Cerebellar cortex (tissue), 1 donor: ENCODE measurements at regions not wholly inside any gene's neighbourhood (a gene's known extent, or its start where the extent isn't known, plus 50 kb on each side); places are given as distances from the start of the nearest gene placed in this dataset.

Experiments
- DNase-seq: peaks from one replicate; pipeline ENCODE4 v3.0.0-alpha.2; 2015; ENCODE audit warnings: low spot score

- DNase-seq, result no peak
These were observed 115.9 kb upstream of the NEK7 start for GRCh38 chr1:198040880-198041279.

DNA sequence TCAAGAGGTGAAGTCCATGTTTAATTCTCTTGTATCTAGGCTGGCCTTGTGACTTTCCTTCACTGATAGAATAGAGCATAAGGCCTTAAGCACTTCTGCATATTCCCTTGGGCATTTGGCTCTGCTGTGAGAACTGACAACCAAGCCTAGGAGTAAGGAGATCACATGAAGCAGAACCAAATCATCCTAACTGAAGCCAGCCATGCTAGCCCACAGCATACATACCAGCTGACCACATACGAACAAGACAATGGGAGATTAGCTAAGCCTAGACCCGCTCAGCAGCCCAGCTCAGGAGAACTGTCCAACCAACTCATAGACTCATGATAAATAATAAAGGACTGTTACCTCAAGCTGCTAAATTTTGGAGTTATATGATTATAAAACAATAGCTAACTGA lies 114.6 kb upstream of the NEK7 start:
- no peak for DNase-seq

DNA sequence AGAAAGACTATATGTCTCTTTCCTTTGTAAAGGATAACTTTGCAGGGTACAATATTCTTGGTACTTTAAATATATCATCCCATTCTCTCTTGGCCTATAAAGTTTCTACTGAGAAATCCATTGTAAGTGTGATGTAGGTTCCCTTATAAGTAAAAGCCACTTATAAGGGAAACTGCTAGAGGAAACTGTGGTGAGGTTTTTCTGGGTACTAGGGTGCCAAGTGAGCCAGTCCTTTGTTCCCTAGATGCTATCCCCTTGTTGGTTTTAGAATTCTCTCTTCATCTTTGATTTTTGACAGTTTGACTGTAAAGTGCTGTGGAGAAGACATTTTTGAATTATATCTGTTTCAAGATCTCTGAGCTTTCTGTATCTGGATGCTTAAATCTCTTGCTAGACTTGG lies 108.9 kb upstream of the NEK7 start:
- no peak for DNase-seq

- no peak for DNase-seq
These were observed 102.3 kb upstream of the NEK7 start for GRCh38 chr1:198054510-198054909.

GRCh38 chr1:198056255-198056654 lies 100.5 kb upstream of the NEK7 start:
- no peak for DNase-seq

GRCh38 chr1:198064181-198064580 lies 92.6 kb upstream of the NEK7 start:
- no peak for DNase-seq

DNA sequence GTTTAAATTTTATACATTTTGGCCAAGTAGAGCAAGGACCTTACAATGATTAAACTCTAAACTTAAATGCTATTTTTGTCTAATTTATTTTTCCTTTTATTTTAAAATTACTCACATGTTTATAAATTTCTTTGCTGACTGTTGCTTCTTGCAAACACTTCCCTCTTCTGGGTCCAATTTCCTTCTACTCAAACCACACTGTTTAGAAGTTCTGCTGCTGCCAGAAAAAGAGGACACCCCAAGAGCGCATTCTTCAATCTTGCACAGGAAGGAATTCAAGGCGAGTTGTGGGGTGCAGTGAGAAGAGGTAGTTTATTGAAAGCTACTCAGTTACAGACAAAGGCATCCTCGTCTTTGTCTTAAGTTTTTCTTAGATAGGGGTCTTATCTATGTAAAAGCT lies 88.5 kb upstream of the NEK7 start:
- no peak for DNase-seq

DNA sequence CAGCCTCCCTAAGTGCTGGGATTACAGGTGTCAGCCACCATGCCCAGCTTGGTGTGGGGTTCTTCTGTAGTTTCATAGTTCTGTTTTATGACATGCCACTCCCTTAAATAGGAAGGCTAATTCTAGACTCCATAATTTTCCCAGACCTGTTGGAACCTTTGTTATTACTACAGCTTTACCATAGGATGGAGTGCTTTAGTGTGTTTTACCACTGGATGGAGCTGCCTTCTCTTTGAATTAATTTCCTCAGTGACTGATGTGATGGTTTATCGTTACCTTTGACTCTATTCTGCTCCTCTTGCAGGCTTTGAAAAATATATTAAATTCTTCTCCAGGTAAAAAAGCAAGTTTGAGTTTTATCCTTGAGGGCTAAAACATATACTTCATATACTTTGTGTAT lies 84.6 kb upstream of the NEK7 start:
- no peak for DNase-seq

DNA sequence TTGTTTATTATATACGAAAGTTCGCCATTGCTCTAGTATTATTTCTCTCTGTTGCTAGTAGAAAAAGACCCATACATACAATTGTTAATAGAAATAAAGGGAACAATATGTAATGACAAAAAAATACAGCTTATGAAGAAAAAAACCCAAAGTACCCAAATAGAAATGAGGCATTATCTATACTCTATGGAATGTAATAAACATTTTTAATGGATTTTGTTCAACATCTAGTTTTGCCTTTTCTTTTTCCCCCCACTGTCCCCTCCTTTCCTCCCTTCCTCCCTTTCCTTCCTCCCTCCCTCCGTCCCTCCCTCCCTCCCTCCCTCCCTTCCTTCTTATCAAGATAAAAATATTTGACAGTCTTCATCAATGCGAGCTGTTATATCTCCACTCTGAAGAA lies 81.5 kb upstream of the NEK7 start:
- DNase-seq, result no peak

GRCh38 chr1:198079432-198079951 lies 77.3 kb upstream of the NEK7 start:
- no peak for DNase-seq

- no peak for DNase-seq
These were observed 74.2 kb upstream of the NEK7 start for GRCh38 chr1:198082576-198082975.

DNA sequence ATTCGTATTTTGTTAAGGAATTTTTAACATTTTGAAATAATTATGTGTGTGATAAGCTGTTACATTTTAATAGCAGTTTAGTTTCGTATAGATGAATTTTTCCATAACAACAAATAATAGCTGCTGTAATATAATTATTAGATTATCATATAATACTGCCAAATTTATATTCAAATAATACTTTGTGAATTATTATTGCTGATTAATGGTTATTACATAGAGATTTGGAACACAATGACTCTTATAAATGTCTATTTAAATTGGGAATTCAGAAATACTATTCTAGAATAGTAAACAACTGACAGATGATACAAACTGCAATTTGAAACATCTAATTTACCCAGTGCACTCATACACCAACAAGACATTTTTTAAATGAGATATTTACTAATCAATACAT lies 73.2 kb upstream of the NEK7 start:
- DNase-seq, result no peak

DNA sequence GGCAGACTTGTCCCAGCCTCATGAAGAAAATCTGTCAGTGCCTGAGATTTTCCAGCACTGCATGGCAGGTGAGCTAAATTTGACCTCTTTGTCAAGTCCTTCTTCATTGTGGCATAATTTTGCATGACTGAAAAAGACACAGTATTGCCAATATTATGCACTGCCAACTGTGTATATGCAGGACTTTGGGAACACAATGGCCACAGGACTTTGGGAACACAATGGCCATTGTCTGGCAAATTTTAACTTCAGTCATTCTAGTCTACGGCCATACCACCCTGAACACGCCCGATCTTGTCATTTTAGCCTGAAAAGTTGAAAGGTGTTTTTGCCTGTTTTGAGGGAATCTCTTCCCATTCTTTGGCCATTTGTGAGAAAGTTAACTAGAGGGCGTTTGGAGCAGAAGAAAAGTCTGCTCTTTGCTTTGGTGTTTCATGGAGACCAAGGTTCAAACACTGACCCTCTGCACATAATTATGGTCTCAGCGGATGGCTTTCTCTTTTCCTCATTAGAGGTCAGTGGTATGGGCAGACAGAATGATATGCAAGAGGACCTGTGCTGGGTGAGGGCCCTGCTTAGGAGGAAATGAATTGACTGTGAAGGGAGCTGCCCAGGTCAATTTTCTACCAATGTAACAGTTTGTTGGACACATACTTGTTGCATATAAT lies 72.4 kb upstream of the NEK7 start:
- no peak for DNase-seq

DNA sequence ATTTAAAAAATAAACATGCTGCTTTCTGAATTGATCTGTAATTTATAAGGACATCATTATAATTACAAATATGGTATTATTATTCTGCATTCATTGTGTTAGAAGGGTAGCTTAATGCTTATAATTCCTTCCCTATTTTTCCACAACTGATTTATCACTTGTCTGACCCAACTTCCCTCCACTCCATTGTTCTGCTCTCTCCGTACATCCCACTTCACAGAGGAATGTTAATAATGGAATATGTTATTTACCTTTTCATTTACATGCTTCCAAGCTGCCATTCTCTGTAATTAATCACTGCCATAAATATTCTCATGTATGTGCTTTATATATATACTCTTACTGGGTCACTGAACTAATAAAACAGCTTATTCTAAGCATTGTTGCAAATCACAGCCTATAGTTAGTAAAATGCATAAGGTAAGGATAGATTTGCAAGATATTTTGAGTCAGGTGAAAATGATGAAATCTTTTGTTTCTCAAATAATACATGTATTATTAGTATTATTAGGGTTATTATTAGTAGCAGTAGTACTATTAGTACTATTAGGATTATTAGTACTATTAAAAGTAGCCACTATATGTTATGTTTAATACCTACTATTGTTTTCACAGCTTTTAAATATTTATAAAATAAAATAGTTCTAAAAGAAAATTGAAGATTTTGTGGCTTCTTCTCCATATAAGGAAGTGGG lies 70.6 kb upstream of the NEK7 start:
- DNase-seq, result no peak

DNA sequence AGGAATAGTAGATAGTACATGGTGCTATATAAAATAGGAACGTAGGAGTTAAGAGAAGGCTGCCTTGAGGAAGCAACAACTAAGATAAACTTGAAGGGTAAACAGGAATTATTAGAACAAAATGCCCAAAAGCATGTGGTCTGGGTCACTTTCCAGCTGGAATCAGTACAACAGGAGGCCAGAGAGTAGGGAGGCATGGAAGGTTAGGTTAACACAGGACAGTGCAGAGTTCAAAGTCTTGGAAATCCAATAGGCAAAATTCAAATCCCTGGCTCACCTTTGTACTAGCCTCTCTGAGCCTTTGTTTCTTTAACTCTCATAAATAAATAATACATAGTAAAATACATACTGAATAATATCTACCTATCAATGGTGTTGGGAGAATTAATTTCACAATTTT lies 69.0 kb upstream of the NEK7 start:
- DNase-seq, result no peak

GRCh38 chr1:198088360-198089071 lies 68.3 kb upstream of the NEK7 start:
- peak; percentile 16 for DNase-seq

DNA sequence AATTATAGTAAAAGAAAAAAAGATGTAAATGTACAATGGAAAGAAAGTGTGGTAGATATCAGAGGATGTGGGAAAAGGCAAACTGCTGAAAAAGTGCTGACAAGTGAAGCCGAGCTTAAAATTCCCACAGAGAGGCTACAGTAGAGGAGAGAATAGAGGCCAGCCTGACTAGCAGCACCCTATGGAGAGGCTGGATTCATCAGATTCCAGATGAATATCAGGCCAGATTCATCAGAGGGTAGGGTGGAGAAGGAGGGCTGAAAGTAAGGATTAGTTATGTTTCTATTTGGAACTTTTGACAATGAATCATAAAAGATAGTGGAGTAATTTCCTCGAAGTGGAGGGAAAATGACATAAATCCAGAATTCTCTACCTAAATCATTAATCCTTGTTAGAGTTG lies 60.4 kb upstream of the NEK7 start:
- DNase-seq, result no peak

GRCh38 chr1:198099755-198100154 lies 57.0 kb upstream of the NEK7 start:
- no peak for DNase-seq

GRCh38 chr1:198101716-198102453 lies 54.9 kb upstream of the NEK7 start:
- DNase-seq, result no peak

DNA sequence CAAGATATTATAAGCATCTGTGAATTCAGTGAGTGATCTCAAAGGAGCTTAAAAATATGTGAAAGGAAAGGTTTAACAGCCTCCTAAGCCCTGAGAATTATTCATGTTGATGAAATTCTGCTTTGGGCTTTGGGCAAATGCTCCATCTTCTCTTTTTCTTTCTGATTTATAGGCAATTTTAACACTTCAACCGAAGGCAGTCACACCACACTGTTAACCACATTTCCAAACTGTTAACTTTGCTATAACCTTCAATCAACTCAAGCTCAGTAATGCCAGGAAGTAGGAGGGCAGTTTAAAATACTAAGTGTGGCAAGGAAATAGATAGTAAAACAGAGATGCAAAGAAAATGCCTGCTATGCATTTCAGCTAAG lies 54.4 kb upstream of the NEK7 start:
- no peak for DNase-seq

DNA sequence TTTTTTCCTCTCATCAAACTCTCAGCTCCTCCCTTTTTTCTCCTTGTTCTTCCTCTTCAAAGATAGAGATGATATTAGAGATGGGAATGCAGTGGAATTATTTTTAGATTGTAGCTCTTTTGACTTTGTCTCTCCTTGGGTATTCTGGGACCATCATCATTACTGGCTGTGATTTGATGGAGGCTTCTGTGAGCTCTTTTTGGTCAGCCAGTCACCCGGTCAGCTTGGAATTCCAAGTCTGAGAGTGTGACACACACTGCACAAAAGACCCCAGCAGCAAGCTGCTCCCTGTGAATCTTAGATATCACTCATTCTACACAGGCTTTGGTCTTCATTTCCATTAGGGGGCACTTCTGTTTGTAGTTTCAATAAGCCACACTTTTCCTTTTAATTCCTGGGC lies 51.6 kb upstream of the NEK7 start:
- no peak for DNase-seq

DNA sequence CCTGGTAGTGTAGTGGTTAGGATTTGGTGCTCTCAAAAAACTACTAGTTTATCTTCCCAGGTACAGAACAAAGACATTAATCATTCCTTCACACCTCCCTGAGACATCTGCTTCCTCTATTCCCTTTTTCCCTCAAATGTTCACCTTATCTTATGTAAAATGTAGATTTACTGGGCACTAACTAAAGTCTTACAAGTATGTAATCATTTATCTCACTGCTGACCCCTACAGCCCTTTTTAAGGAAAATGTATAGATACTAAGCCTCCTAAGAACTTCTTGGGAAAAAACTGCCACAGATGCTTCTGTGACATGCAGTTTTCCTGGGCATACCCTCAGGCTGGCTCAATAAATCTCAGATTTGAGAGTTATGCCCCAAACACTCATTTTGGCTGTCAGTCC lies 50.8 kb upstream of the NEK7 start:
- DNase-seq, result no peak
